PC-3 (cell line): ENCODE measurements at regions not wholly inside any gene's neighbourhood (a gene's known extent, or its start where the extent isn't known, plus 50 kb on each side); places are given as distances from the start of the nearest gene placed in this dataset.

Experiments used
- EZH2phosphoT487 ChIP-seq: fragments of 300-600 bp; sonication (generic); IDR thresholded peaks from 2 replicates; pipeline ENCODE4 v1.6.1; 2018; ENCODE audit warnings: mild to moderate bottlenecking, antibody characterized with exemption, low read length, borderline replicate concordance
- TF ChIP-seq, protein P1 (sequence below): fragments of 300-600 bp; sonication (generic); conservative IDR thresholded peaks from 2 replicates; pipeline ENCODE4 v1.5.1; 2017; ENCODE audit warnings: antibody characterized with exemption, low read depth, mild to moderate bottlenecking, low read length

DNA sequence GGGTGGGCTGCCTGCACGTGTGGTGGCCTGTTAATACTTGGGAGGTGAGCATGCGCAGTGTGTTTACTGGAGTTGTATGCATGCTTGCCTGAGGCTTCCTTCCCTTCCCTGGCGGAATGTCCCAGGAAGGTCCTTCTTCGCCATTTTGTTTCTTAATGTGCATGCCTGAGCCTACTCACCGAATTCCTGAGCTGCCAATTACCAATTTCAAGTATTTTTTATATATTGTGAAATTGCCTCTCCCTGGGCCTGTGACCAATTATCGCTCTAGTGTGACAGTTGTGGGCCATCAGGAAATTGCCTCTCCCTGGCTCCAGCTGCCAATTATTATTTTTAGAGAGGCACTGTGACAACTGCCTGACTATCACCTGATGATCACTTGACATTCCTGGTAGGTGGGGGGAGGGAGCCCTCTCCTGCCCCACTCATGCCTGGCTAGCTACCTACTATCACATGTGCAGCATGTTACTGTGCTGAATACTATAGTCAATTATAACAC, 70.0 kb downstream of the FAM50B start:
- TF ChIP-seq, protein P1, sequence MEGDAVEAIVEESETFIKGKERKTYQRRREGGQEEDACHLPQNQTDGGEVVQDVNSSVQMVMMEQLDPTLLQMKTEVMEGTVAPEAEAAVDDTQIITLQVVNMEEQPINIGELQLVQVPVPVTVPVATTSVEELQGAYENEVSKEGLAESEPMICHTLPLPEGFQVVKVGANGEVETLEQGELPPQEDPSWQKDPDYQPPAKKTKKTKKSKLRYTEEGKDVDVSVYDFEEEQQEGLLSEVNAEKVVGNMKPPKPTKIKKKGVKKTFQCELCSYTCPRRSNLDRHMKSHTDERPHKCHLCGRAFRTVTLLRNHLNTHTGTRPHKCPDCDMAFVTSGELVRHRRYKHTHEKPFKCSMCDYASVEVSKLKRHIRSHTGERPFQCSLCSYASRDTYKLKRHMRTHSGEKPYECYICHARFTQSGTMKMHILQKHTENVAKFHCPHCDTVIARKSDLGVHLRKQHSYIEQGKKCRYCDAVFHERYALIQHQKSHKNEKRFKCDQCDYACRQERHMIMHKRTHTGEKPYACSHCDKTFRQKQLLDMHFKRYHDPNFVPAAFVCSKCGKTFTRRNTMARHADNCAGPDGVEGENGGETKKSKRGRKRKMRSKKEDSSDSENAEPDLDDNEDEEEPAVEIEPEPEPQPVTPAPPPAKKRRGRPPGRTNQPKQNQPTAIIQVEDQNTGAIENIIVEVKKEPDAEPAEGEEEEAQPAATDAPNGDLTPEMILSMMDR = no peak
- TF ChIP-seq EZH2phosphoT487 = no peak
